22Rv1 (cell line): ENCODE measurements at regions not wholly inside any gene's neighbourhood (a gene's known extent, or its start where the extent isn't known, plus 50 kb on each side); places are given as distances from the start of the nearest gene placed in this dataset.

ENCODE experiments used
- CTCF ChIP-seq: fragments of 450-650 bp; IDR thresholded peaks from 2 replicates; pipeline ENCODE4 v1.5.1; 2017; ENCODE audit warnings: mild to moderate bottlenecking
- ZFX ChIP-seq: fragments of 450-650 bp; IDR thresholded peaks from 2 replicates; pipeline ENCODE4 v1.6.1; 2017; ENCODE audit warnings: antibody characterized with exemption, borderline replicate concordance

- TF ChIP-seq CTCF (no peak), ZFX (no peak)
Measured at GRCh38 chr13:55084630-55085029, 2056.0 kb downstream of the OLFM4 start.
